ENCODE measurements at regions not wholly inside any gene's neighbourhood (a gene's known extent, or its start where the extent isn't known, plus 50 kb on each side); places are given as distances from the start of the nearest gene placed in this dataset.
"Not testable (repeated sequence)": the region's sequence is repeated elsewhere in the genome, so short reads cannot be mapped to it uniquely, and the experiment has no call there.

- ChIA-PET POLR2A (no interaction called here), CTCF (no interaction called here)
- H3K36me3 ChIP-seq (ENCODE audit: control insufficient read depth in 2 of 2, insufficient read depth in 1 of 2, low read length in 2 of 2) = no peaks in the 10 kb centered on the region
Observed at GRCh38 chr2:144770616-144771230, 250.8 kb upstream of the ZEB2 start.

GRCh38 chr2:144760939-144761338 is 241.0 kb upstream of the ZEB2 start:
- POLR2A ChIA-PET; H3K4me3 ChIP-seq (ENCODE audit: low read depth, low read length); H3K9me3 ChIP-seq (ENCODE audit: control insufficient read depth, insufficient read depth, low read depth, low read length); H3K36me3 ChIP-seq (ENCODE audit: control insufficient read depth in 2 of 2, insufficient read depth in 1 of 2, low read length in 2 of 2); H3K4me1 ChIP-seq (ENCODE audit: control insufficient read depth, insufficient read depth, low read length); H3K27ac ChIP-seq (ENCODE audit: extremely low read depth, low read depth, low read length): not testable (repeated sequence)
- CTCF ChIA-PET = interaction anchor here (0.6 kb wide), 1 partner anchor 20 kb away, joined by 3 read pairs; no protein-coding TSS in a partner anchor

More at GRCh38 chr2:144770616-144771230, 250.8 kb upstream of the ZEB2 start:
- no peak overlapping the region for H3K27ac ChIP-seq (ENCODE audit: extremely low read depth, low read depth, low read length)
- H3K4me3 ChIP-seq (ENCODE audit: low read depth, low read length) = no peak overlapping the region
- TF ChIP-seq ZNF513 (tag by site-specific recombination; IDR thresholded peaks at IDR 0.05) (no peak), KLF9 (tag by site-specific recombination; IDR thresholded peaks at IDR 0.05; ENCODE audit: low read depth) (no peak), ZNF514 (tag by site-specific recombination; IDR thresholded peaks at IDR 0.05) (no peak), ZSCAN4 (tag by site-specific recombination; IDR thresholded peaks at IDR 0.05) (no peak), ZSCAN18 (tag by site-specific recombination; IDR thresholded peaks at IDR 0.05) (no peak), ZNF488 (tag by site-specific recombination; IDR thresholded peaks at IDR 0.05) (no peak), ATF2 (tag by site-specific recombination; IDR thresholded peaks at IDR 0.05; ENCODE audit: low read depth) (no peak), PATZ1 (tag by site-specific recombination; IDR thresholded peaks at IDR 0.05) (no peak), ZBTB8A (tag by site-specific recombination; IDR thresholded peaks at IDR 0.05) (no peak), ZBTB6 (tag by site-specific recombination; IDR thresholded peaks at IDR 0.05) (no peak), ZNF791 (tag by site-specific recombination; IDR thresholded peaks at IDR 0.05) (no peak), ZNF777 (tag by site-specific recombination; IDR thresholded peaks at IDR 0.05; ENCODE audit: borderline replicate concordance) (no peak), GLI4 (tag by site-specific recombination; IDR thresholded peaks at IDR 0.05) (no peak), ZNF449 (tag by site-specific recombination; IDR thresholded peaks at IDR 0.05) (no peak)
- H3K4me1 ChIP-seq (ENCODE audit: control insufficient read depth, insufficient read depth, low read length) = no peaks in the 10 kb centered on the region
- no peaks in the 10 kb centered on the region for H3K9me3 ChIP-seq (ENCODE audit: control insufficient read depth, insufficient read depth, low read depth, low read length)

All from HEK293 (cell line).